Stimulated activated CD4-positive, alpha-beta T cell treated with anti-CD3 and anti-CD28 coated beads, Interleukin-4, amount 100 ng/mL, for 4 hours (primary cell): ENCODE measurements at regions not wholly inside any gene's neighbourhood (a gene's known extent, or its start where the extent isn't known, plus 50 kb on each side); places are given as distances from the start of the nearest gene placed in this dataset.
"Not testable (repeated sequence)": the region's sequence is repeated elsewhere in the genome, so short reads cannot be mapped to it uniquely, and the experiment has no call there.

Source experiments
- DNase-seq, 2 experiments: peaks; one replicate each; pipeline ENCODE4 v3.0.0-alpha.2; 2020

- DNase-seq = no peak
Measured at GRCh38 chr5:92369587-92369986, 986.5 kb upstream of the ARRDC3 start.

- DNase-seq = no peak
Measured at GRCh38 chr5:92364986-92365550, 982.0 kb upstream of the ARRDC3 start.

- DNase-seq = no peak
Measured at GRCh38 chr5:92353107-92354030, 970.3 kb upstream of the ARRDC3 start.

GRCh38 chr5:92337772-92338234, 954.7 kb upstream of the ARRDC3 start:
- DNase-seq = no peak

GRCh38 chr5:92332039-92332438, 948.9 kb upstream of the ARRDC3 start:
- no peak for DNase-seq

GRCh38 chr5:92330365-92330764, 947.2 kb upstream of the ARRDC3 start:
- DNase-seq = no peak

GRCh38 chr5:92329759-92330158, 946.6 kb upstream of the ARRDC3 start:
- no peak for DNase-seq

GRCh38 chr5:92328584-92329259, 945.6 kb upstream of the ARRDC3 start:
- DNase-seq = no peak

- DNase-seq = no peak
Measured at GRCh38 chr5:92320446-92320845, 937.3 kb upstream of the ARRDC3 start.

GRCh38 chr5:92313385-92313784, 930.3 kb upstream of the ARRDC3 start:
- DNase-seq = no peak

- DNase-seq = no peak
Measured at GRCh38 chr5:92309336-92309991, 926.3 kb upstream of the ARRDC3 start.

GRCh38 chr5:92308679-92309078, 925.6 kb upstream of the ARRDC3 start:
- DNase-seq = no peak

- DNase-seq = not testable (repeated sequence)
Measured at GRCh38 chr5:92302356-92302755, 919.2 kb upstream of the ARRDC3 start.

- DNase-seq = no peak
Measured at GRCh38 chr5:92283521-92283920, 900.4 kb upstream of the ARRDC3 start.

- DNase-seq = not testable (repeated sequence)
Measured at GRCh38 chr5:92271750-92272149, 888.6 kb upstream of the ARRDC3 start.

GRCh38 chr5:92268343-92268742, 885.2 kb upstream of the ARRDC3 start:
- DNase-seq = no peak

GRCh38 chr5:92267830-92268229, 884.7 kb upstream of the ARRDC3 start:
- no peak for DNase-seq

- DNase-seq = no peak
Measured at GRCh38 chr5:92265804-92266203, 882.7 kb upstream of the ARRDC3 start.

- DNase-seq = not testable (repeated sequence)
Measured at GRCh38 chr5:92255605-92256004, 872.5 kb upstream of the ARRDC3 start.

- DNase-seq = no peak
Measured at GRCh38 chr5:92248518-92248917, 865.4 kb upstream of the ARRDC3 start.

GRCh38 chr5:92242170-92242569, 859.1 kb upstream of the ARRDC3 start:
- DNase-seq = no peak

- no peak for DNase-seq
Measured at GRCh38 chr5:92237896-92238295, 854.8 kb upstream of the ARRDC3 start.

- no peak for DNase-seq
Measured at GRCh38 chr5:92222449-92222848, 839.3 kb upstream of the ARRDC3 start.
